Mesothelial cell of epicardium (in vitro differentiated cells): ENCODE measurements at regions not wholly inside any gene's neighbourhood (a gene's known extent, or its start where the extent isn't known, plus 50 kb on each side); places are given as distances from the start of the nearest gene placed in this dataset.

ENCODE experiments used
- DNase-seq, 2 experiments: peaks; one replicate each; pipeline ENCODE4 v3.0.0; 2021; ENCODE audit warnings: low spot score in 2 of 2; ENCODE audit not compliant: unreplicated experiment in 2 of 2
- H3K27ac Mint-ChIP-seq: 2 replicates; pipeline ENCODE4 v1.8.0; 2021; ENCODE audit warnings: mixed read lengths
- H3K27me3 Mint-ChIP-seq: 2 replicates; pipeline ENCODE4 v1.8.0; 2021; ENCODE audit warnings: low read depth, mixed read lengths
- H3K36me3 Mint-ChIP-seq: 2 replicates; pipeline ENCODE4 v1.8.0; 2021; ENCODE audit warnings: mixed read lengths
- H3K4me1 Mint-ChIP-seq: 2 replicates; pipeline ENCODE4 v1.8.0; 2021; ENCODE audit warnings: mixed read lengths
- H3K4me3 Mint-ChIP-seq: 2 replicates; pipeline ENCODE4 v1.8.0; 2021; ENCODE audit warnings: mild to moderate bottlenecking, moderate library complexity, mixed read lengths
- H3K9me3 Mint-ChIP-seq: 2 replicates; pipeline ENCODE4 v1.8.0; 2021; ENCODE audit warnings: mixed read lengths
- CTCF ChIP-seq: fragments of 200-600 bp; sonication (generic); IDR thresholded peaks from one replicate; pipeline ENCODE4 v1.5.0; 2021; ENCODE audit warnings: antibody characterized with exemption; ENCODE audit not compliant: unreplicated experiment

DNA sequence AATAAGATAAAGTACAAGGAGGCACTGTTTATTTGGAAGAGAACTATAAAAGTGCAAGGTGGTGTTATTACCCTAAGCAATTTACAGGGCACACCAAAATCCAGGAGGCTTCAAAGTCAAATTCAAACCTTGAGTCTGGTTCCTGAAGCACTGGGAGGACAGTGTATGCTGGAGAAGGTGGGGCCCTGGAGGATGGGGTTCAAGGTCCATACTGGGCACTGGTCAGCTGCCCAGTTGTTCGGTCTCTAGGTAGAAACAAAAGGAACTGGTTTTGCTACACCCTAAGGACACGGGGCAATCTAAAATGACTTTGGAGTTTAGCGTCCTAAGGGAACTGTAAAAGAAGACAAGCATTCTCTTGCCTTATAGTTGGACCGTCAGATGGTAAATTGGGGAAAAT lies 78.4 kb upstream of the ELMO1 start:
- Mint-ChIP-seq H3K9me3 (peaks cover 5% of the 10 kb centered on the region), H3K27me3 (peaks cover 3% of the 10 kb centered on the region), H3K4me3 (no peak overlapping the region), H3K27ac (no peak overlapping the region), H3K36me3 (no peaks in the 10 kb centered on the region), H3K4me1 (peaks cover 2% of the 10 kb centered on the region)
- TF ChIP-seq CTCF, result no peak
- DNase-seq, result no peak

GRCh38 chr7:37531225-37531624 lies 82.6 kb upstream of the ELMO1 start:
- Mint-ChIP-seq H3K36me3 (no peaks in the 10 kb centered on the region), H3K27me3 (no peaks in the 10 kb centered on the region), H3K4me3 (no peak overlapping the region), H3K4me1 (peaks cover 2% of the 10 kb centered on the region), H3K9me3 (peaks cover 16% of the 10 kb centered on the region), H3K27ac (no peak overlapping the region)
- no peak for DNase-seq
- TF ChIP-seq CTCF, result no peak

DNA sequence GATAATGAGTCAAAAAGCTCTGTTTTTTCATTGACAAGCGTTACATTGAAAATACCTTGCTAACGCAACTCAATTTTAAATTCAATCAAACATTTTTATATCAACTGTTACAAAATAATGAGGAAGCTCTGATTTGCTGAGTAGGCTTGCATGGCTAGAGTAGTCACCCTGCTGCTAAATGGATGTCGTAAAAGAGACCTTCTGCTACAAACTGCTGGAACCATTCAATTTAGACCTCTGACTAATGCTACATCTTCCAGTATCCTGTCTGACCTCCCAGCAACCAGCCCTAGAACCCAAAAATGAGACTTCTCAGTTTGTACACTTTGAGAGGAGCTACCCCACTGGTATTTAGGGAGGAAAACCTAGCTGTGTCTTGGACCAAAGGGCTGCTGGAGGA lies 84.0 kb upstream of the ELMO1 start:
- Mint-ChIP-seq H3K9me3 (peaks cover 16% of the 10 kb centered on the region), H3K27ac (no peak overlapping the region), H3K4me1 (no peaks in the 10 kb centered on the region), H3K36me3 (no peaks in the 10 kb centered on the region), H3K4me3 (no peak overlapping the region), H3K27me3 (no peaks in the 10 kb centered on the region)
- no peak for TF ChIP-seq CTCF
- no peak for DNase-seq

- no peak for TF ChIP-seq CTCF
- Mint-ChIP-seq H3K4me1 (no peaks in the 10 kb centered on the region), H3K9me3 (peaks cover 16% of the 10 kb centered on the region), H3K27ac (no peak overlapping the region), H3K36me3 (no peaks in the 10 kb centered on the region), H3K4me3 (no peak overlapping the region), H3K27me3 (no peaks in the 10 kb centered on the region)
- no peak for DNase-seq
These were observed 86.4 kb upstream of the ELMO1 start for GRCh38 chr7:37534893-37535610.

GRCh38 chr7:37535841-37536240 lies 87.2 kb upstream of the ELMO1 start:
- no peak overlapping the region for H3K27ac Mint-ChIP-seq
- no peak for TF ChIP-seq CTCF
- no peak for DNase-seq
- no peak overlapping the region for H3K4me3 Mint-ChIP-seq
- peaks cover 16% of the 10 kb centered on the region for H3K9me3 Mint-ChIP-seq
- H3K36me3 Mint-ChIP-seq, result no peaks in the 10 kb centered on the region
- no peaks in the 10 kb centered on the region for H3K4me1 Mint-ChIP-seq
- H3K27me3 Mint-ChIP-seq, result no peaks in the 10 kb centered on the region

- peaks cover 11% of the 10 kb centered on the region for H3K9me3 Mint-ChIP-seq
- TF ChIP-seq CTCF, result no peak
- no peak overlapping the region for H3K4me3 Mint-ChIP-seq
- H3K4me1 Mint-ChIP-seq, result no peaks in the 10 kb centered on the region
- no peak for DNase-seq
- no peak overlapping the region for H3K27ac Mint-ChIP-seq
- H3K27me3 Mint-ChIP-seq, result no peaks in the 10 kb centered on the region
- no peaks in the 10 kb centered on the region for H3K36me3 Mint-ChIP-seq
These were observed 88.0 kb upstream of the ELMO1 start for GRCh38 chr7:37536706-37537105.
